Mesenchymal stem cell (in vitro differentiated cells and primary cell): ENCODE measurements at regions not wholly inside any gene's neighbourhood (a gene's known extent, or its start where the extent isn't known, plus 50 kb on each side); places are given as distances from the start of the nearest gene placed in this dataset.

Source experiments
- DNase-seq: peaks from one replicate; pipeline ENCODE4 v3.0.0-alpha.2; 2013
- H2AFZ ChIP-seq: one replicate; pipeline ENCODE4 v1.6.1; 2013; ENCODE audit warnings: low read depth, mild to moderate bottlenecking, control low read depth, inconsistent platforms, low read length, moderate library complexity
- H2AK5ac ChIP-seq: 2 replicates; pipeline ENCODE4 v1.6.1; 2013; ENCODE audit warnings: low read length, moderate library complexity, mild to moderate bottlenecking, inconsistent platforms; ENCODE audit not compliant: severe bottlenecking
- H2BK120ac ChIP-seq: one replicate; pipeline ENCODE4 v1.6.1; 2013; ENCODE audit warnings: low read depth, mild to moderate bottlenecking, inconsistent platforms, low read length, moderate library complexity
- H2BK12ac ChIP-seq, 2 experiments: one replicate each; pipeline ENCODE4 v1.6.1; 2013; ENCODE audit warnings: inconsistent platforms in 2 of 2, low read length in 2 of 2, mild to moderate bottlenecking in 2 of 2, moderate library complexity in 2 of 2, control low read depth in 1 of 2
- H2BK15ac ChIP-seq: one replicate; pipeline ENCODE4 v1.6.1; 2013; ENCODE audit warnings: mild to moderate bottlenecking, low read depth, inconsistent platforms; ENCODE audit not compliant: poor library complexity, severe bottlenecking
- H2BK5ac ChIP-seq: 2 replicates; pipeline ENCODE4 v1.6.1; 2013; ENCODE audit warnings: low read depth, mild to moderate bottlenecking, low read length, control low read depth, inconsistent platforms; ENCODE audit not compliant: poor library complexity, severe bottlenecking
- H3K14ac ChIP-seq, 2 experiments: one replicate each; pipeline ENCODE4 v1.6.1; 2013; ENCODE audit warnings: inconsistent platforms in 2 of 2, low read length in 2 of 2, control low read depth in 1 of 2, mild to moderate bottlenecking in 1 of 2, moderate library complexity in 1 of 2
- H3K18ac ChIP-seq, 2 experiments: one replicate each; pipeline ENCODE4 v1.6.1; 2013; ENCODE audit warnings: inconsistent platforms in 2 of 2, low read length in 2 of 2, control low read depth in 1 of 2, low read depth in 1 of 2, mild to moderate bottlenecking in 1 of 2
- H3K23ac ChIP-seq, 2 experiments: one replicate each; pipeline ENCODE4 v1.6.1; 2013; ENCODE audit warnings: inconsistent platforms in 2 of 2, low read length in 2 of 2, mild to moderate bottlenecking in 2 of 2, moderate library complexity in 2 of 2, control low read depth in 1 of 2
- H3K27ac ChIP-seq: 2 replicates; pipeline ENCODE4 v1.5.1; 2013; ENCODE audit warnings: mild to moderate bottlenecking, moderate library complexity, low read length, control low read depth, inconsistent platforms; ENCODE audit not compliant: poor library complexity, severe bottlenecking
- H3K27me3 ChIP-seq, 2 experiments: 2 replicates each; pipeline versions ENCODE4 v1.6.1 to v1.7.0; 2013; ENCODE audit warnings: low read length in 2 of 2, mild to moderate bottlenecking in 2 of 2, moderate library complexity in 2 of 2, control low read depth in 1 of 2, inconsistent platforms in 1 of 2; ENCODE audit not compliant: control insufficient read depth in 1 of 2, insufficient read depth in 1 of 2
- H3K36me3 ChIP-seq, 2 experiments: 2 replicates each; pipeline versions ENCODE4 v1.6.1 to v1.7.0; 2013; ENCODE audit warnings: low read length in 2 of 2, control low read depth in 1 of 2, inconsistent platforms in 1 of 2, low read depth in 1 of 2, mild to moderate bottlenecking in 1 of 2; ENCODE audit not compliant: insufficient read depth in 2 of 2, control insufficient read depth in 1 of 2
- H3K4ac ChIP-seq, 2 experiments: one replicate each; pipeline ENCODE4 v1.6.1; 2013; ENCODE audit warnings: inconsistent platforms in 2 of 2, low read length in 2 of 2, mild to moderate bottlenecking in 2 of 2, moderate library complexity in 2 of 2, control low read depth in 1 of 2, low read depth in 1 of 2
- H3K4me1 ChIP-seq: 2 replicates; pipeline ENCODE4 v1.6.1; 2013; ENCODE audit warnings: low read depth, low read length, control low read depth; ENCODE audit not compliant: control insufficient read depth, insufficient read depth
- H3K4me2 ChIP-seq: 2 replicates; pipeline ENCODE4 v1.6.1; 2013; ENCODE audit warnings: low read length, mild to moderate bottlenecking, inconsistent platforms; ENCODE audit not compliant: poor library complexity, severe bottlenecking
- H3K4me3 ChIP-seq, 2 experiments: 2 replicates each; pipeline versions ENCODE4 v1.5.1 to v1.7.0; 2013; ENCODE audit warnings: low read length in 2 of 2, mild to moderate bottlenecking in 2 of 2, control low read depth in 1 of 2, low read depth in 1 of 2; ENCODE audit not compliant: insufficient read depth in 1 of 2
- H3K79me1 ChIP-seq: replicated peaks from 2 replicates; pipeline ENCODE4 v1.6.1; 2013; ENCODE audit warnings: mild to moderate bottlenecking, control low read depth, low read length, inconsistent platforms; ENCODE audit not compliant: poor library complexity, severe bottlenecking
- H3K9ac ChIP-seq: 2 replicates; pipeline ENCODE4 v1.7.0; 2013; ENCODE audit warnings: mild to moderate bottlenecking, low read length, moderate library complexity
- H3K9me3 ChIP-seq: 2 replicates; pipeline ENCODE4 v1.7.0; 2013; ENCODE audit warnings: mild to moderate bottlenecking, low read length; ENCODE audit not compliant: control insufficient read depth
- H4K8ac ChIP-seq: one replicate; pipeline ENCODE4 v1.6.1; 2013; ENCODE audit warnings: inconsistent platforms, mild to moderate bottlenecking, low read length, moderate library complexity
- H4K91ac ChIP-seq: one replicate; pipeline ENCODE4 v1.6.1; 2013; ENCODE audit warnings: mild to moderate bottlenecking, low read length, inconsistent platforms
- WGBS: methylation state at CpG from one replicate; pipeline ENCODE4 v1.1.7; 2013; ENCODE audit warnings: mixed read lengths; 5-methylcytosine and 5-hydroxymethylcytosine counted together

DNA sequence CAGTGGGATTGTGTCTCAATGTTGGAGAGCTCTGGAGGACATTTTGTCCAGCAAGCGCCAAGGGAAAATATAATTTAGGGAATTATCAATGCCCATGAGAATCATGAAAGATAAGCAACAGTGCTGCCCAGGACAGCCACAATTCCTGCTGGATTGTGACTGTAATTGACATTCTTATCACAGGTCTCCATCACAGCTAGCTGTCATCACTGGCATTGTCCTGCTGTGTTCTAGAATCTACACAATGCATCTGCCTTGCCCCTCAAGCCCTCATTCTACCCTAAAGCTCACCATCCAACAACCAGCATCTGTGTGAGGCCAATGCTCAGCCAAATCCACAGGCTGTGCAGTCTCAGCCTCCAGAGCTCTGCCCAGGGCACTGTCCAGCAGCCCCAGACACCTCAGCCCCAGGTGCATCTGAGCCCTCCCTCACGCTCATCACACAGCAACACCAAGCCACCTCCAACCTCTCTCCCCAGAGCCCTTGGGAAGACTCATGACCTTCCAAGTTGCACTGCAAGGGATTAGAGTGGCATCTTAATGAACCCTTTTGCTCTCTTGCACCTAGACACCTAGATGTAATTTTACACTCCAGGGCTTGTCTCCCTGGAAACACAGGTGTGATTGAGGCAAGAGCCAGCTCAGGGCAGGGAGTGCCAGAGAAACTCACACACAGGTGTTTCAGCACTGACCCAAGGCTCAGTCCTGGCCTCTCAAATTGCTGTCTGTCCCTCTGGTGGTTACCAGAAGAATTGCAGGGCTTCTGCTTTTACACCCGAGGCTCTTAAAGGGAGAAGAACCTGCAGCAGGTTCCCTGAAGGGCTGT lies 85.2 kb upstream of the PHACTR3 start:
- H2AFZ ChIP-seq: no peak overlapping the region
- H3K36me3 ChIP-seq: no peaks in the 10 kb centered on the region
- no peak overlapping the region for H2BK15ac ChIP-seq
- H4K8ac ChIP-seq: no peak overlapping the region
- no peak overlapping the region for H2BK120ac ChIP-seq
- no peak overlapping the region for H2BK12ac ChIP-seq
- no peak overlapping the region for H3K18ac ChIP-seq
- H3K4me1 ChIP-seq: no peaks in the 10 kb centered on the region
- DNase-seq: peak; percentile 24
- no peak overlapping the region for H4K91ac ChIP-seq
- no peak overlapping the region for H2BK5ac ChIP-seq
- H3K4me3 ChIP-seq: no peak overlapping the region
- H3K79me1 ChIP-seq: no peaks in the 10 kb centered on the region
- no peak overlapping the region for H3K27ac ChIP-seq
- no peak overlapping the region for H3K4ac ChIP-seq
- 30% methylated on average over 3 of the region's 3 CpGs for WGBS
- H3K27me3 ChIP-seq: peaks cover 0 to 59% of the 10 kb centered on the region in 2 experiments
- no peak overlapping the region for H2AK5ac ChIP-seq
- H3K23ac ChIP-seq: no peak overlapping the region
- H3K9me3 ChIP-seq: no peaks in the 10 kb centered on the region
- H3K4me2 ChIP-seq: no peak overlapping the region
- H3K9ac ChIP-seq: no peak overlapping the region
- no peak overlapping the region for H3K14ac ChIP-seq

DNA sequence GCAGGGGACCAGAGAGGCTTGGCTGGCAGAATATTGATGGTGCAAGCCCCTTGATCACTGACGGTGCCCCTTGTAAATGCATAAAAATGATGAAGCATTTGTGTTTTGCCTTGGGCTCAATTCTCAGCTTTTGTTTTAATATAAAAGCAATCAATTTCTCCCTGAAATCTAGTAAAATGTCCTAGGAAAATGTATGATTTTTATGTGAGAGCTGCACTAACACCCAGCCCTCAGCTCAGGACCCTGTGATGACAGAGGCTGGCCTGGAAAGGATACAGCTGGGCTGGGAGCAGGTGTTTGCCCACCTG lies 84.7 kb upstream of the PHACTR3 start:
- H2BK5ac ChIP-seq: no peak overlapping the region
- H2AK5ac ChIP-seq: no peak overlapping the region
- no peak overlapping the region for H2BK12ac ChIP-seq
- 0% methylated on average over 1 of the region's 1 CpG for WGBS
- peaks cover 0 to 60% of the 10 kb centered on the region in 2 experiments for H3K27me3 ChIP-seq
- H3K4me3 ChIP-seq: no peak overlapping the region
- H2BK15ac ChIP-seq: no peak overlapping the region
- no peak overlapping the region for H3K23ac ChIP-seq
- no peak overlapping the region for H3K27ac ChIP-seq
- no peak overlapping the region for H3K4me2 ChIP-seq
- H4K91ac ChIP-seq: no peak overlapping the region
- no peak overlapping the region for H3K14ac ChIP-seq
- H4K8ac ChIP-seq: no peak overlapping the region
- no peak for DNase-seq
- no peaks in the 10 kb centered on the region for H3K36me3 ChIP-seq
- no peak overlapping the region for H3K9ac ChIP-seq
- H3K4ac ChIP-seq: no peak overlapping the region
- no peaks in the 10 kb centered on the region for H3K79me1 ChIP-seq
- no peaks in the 10 kb centered on the region for H3K9me3 ChIP-seq
- H2BK120ac ChIP-seq: no peak overlapping the region
- H3K4me1 ChIP-seq: no peaks in the 10 kb centered on the region
- H2AFZ ChIP-seq: no peak overlapping the region
- no peak overlapping the region for H3K18ac ChIP-seq

GRCh38 chr20:59520814-59521213 lies 83.5 kb upstream of the PHACTR3 start:
- Histone ChIP-seq H4K91ac (no peak overlapping the region), H3K27ac (no peak overlapping the region), H2AK5ac (no peak overlapping the region), H3K14ac (no peak overlapping the region), H3K36me3 (no peaks in the 10 kb centered on the region), H2BK15ac (no peak overlapping the region), H2BK120ac (no peak overlapping the region), H3K4me2 (no peak overlapping the region), H3K79me1 (no peaks in the 10 kb centered on the region), H3K27me3 (peaks cover 0 to 62% of the 10 kb centered on the region in 2 experiments), H2AFZ (no peak overlapping the region), H3K4me3 (no peak overlapping the region), H3K4ac (no peak overlapping the region), H2BK12ac (no peak overlapping the region), H2BK5ac (no peak overlapping the region), H3K18ac (no peak overlapping the region), H3K9me3 (no peaks in the 10 kb centered on the region), H4K8ac (no peak overlapping the region), H3K4me1 (no peaks in the 10 kb centered on the region), H3K23ac (no peak overlapping the region), H3K9ac (no peak overlapping the region)
- WGBS: 10% methylated on average over 1 of the region's 2 CpGs
- DNase-seq: no peak

DNA sequence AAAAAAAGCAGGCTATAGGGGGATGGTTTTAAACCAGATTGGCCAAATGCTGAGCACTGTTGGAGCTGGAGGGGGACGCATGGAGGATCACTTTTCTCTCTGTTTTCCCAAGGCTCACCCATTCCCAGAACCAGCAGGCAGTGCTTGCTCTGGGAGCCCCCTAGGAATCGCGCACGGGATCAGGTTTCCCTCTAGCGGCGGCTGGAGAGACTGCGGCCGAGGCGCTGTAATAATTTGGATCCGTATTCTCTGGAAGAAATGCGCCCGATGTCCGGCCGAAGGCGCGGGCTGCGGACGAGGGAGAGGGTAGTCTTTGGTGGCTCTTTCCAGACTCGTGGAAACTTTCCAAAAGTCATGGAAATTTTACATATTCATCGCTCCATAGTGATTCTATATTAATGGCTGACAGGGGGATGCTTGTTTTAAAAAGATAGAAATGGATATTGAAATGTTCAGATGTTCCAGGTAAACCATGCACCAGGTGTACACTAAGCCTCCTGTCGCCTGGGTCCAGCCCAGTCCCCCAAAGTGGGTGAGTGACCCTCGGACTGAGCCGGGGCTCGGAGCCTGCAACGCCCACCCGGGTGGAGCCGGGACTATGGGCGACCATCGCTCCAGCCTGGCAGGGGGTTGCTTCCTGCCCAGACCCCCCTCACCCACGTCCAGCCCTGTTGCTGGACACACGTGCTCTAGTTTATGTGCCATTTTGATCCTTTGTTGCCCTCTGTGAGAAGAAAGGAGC lies 78.7 kb upstream of the PHACTR3 start:
- Histone ChIP-seq H3K23ac (no peak overlapping the region), H4K91ac (no peak overlapping the region), H2AFZ (no peak overlapping the region), H2BK5ac (no peak overlapping the region), H3K9ac (no peak overlapping the region), H3K4me3 (no peak overlapping the region), H3K4me1 (no peaks in the 10 kb centered on the region), H3K4me2 (no peak overlapping the region), H3K79me1 (no peaks in the 10 kb centered on the region), H3K4ac (no peak overlapping the region), H3K14ac (no peak overlapping the region), H2BK12ac (no peak overlapping the region), H2BK120ac (no peak overlapping the region), H2BK15ac (no peak overlapping the region), H4K8ac (no peak overlapping the region), H3K27ac (no peak overlapping the region), H2AK5ac (no peak overlapping the region), H3K36me3 (no peaks in the 10 kb centered on the region), H3K18ac (no peak overlapping the region), H3K9me3 (no peaks in the 10 kb centered on the region), H3K27me3 (peaks cover 0 to 66% of the 10 kb centered on the region in 2 experiments)
- 31% methylated on average over 27 of the region's 31 CpGs for WGBS
- peak; percentile 14 for DNase-seq
